B cell (primary cell): ENCODE measurements at regions not wholly inside any gene's neighbourhood (a gene's known extent, or its start where the extent isn't known, plus 50 kb on each side); places are given as distances from the start of the nearest gene placed in this dataset.

Experiments used
- EZH2 ChIP-seq: IDR thresholded peaks from 2 replicates; pipeline ENCODE4 v1.6.1; 2012; ENCODE audit warnings: borderline replicate concordance, low read depth, mild to moderate bottlenecking, moderate library complexity, low read length; ENCODE audit not compliant: insufficient read depth, poor library complexity, severe bottlenecking
- TF ChIP-seq, protein P1 (sequence below): fragments of 200-600 bp; IDR thresholded peaks from one replicate; pipeline ENCODE4 v1.8.0; 2022; ENCODE audit warnings: antibody characterized with exemption, mild to moderate bottlenecking

DNA sequence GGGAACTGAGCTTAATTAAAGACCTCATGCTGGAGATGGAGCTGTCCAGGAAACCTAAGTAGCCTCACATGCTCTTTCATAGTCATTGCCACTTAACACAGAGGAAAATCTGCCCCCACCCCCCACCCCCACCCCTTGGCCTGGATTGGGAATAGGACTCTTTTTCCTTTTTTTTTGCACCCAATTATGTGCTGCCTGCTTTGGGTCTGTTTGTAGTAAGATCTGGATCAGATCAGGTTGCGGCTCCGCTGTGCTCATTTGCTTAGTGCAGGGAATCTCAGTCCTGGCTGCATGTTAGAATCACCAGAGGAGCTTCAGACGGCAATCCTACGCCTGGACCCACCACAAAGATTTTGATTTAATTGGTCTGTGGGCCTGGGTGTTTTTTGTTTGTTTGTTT, 219.0 kb downstream of the UTP18 start:
- TF ChIP-seq, protein P1, sequence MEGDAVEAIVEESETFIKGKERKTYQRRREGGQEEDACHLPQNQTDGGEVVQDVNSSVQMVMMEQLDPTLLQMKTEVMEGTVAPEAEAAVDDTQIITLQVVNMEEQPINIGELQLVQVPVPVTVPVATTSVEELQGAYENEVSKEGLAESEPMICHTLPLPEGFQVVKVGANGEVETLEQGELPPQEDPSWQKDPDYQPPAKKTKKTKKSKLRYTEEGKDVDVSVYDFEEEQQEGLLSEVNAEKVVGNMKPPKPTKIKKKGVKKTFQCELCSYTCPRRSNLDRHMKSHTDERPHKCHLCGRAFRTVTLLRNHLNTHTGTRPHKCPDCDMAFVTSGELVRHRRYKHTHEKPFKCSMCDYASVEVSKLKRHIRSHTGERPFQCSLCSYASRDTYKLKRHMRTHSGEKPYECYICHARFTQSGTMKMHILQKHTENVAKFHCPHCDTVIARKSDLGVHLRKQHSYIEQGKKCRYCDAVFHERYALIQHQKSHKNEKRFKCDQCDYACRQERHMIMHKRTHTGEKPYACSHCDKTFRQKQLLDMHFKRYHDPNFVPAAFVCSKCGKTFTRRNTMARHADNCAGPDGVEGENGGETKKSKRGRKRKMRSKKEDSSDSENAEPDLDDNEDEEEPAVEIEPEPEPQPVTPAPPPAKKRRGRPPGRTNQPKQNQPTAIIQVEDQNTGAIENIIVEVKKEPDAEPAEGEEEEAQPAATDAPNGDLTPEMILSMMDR, result no peak
- no peak for TF ChIP-seq EZH2
